Small intestine (tissue), 7 donors: ENCODE measurements at regions not wholly inside any gene's neighbourhood (a gene's known extent, or its start where the extent isn't known, plus 50 kb on each side); places are given as distances from the start of the nearest gene placed in this dataset.

ENCODE experiments used
- DNase-seq, 2 donors: peaks; one replicate each; pipeline versions ENCODE4 v3.0.0 to v3.0.0-alpha.2; 2013
- FAIRE-seq: peaks from 2 replicates; lab custom pipeline; 2012; peaks lifted over from hg19 to GRCh38; lab: Jason Lieb, UNC
- H3K27ac ChIP-seq, 3 donors: one replicate each; pipeline ENCODE4 v1.5.1; 2013; ENCODE audit warnings: low read length in 2 of 3, mild to moderate bottlenecking in 2 of 3, control low read depth in 1 of 3, inconsistent platforms in 1 of 3, low read depth in 1 of 3, moderate library complexity in 1 of 3
- H3K27me3 ChIP-seq, 3 donors: one replicate each; pipeline ENCODE4 v1.6.1; 2013; ENCODE audit warnings: low read length in 3 of 3, inconsistent platforms in 1 of 3; ENCODE audit not compliant: control insufficient read depth in 3 of 3, insufficient read depth in 3 of 3
- H3K36me3 ChIP-seq, 3 donors: one replicate each; pipeline ENCODE4 v1.6.1; 2013; ENCODE audit warnings: low read length in 3 of 3, inconsistent platforms in 1 of 3, low read depth in 1 of 3, mild to moderate bottlenecking in 1 of 3, moderate library complexity in 1 of 3; ENCODE audit not compliant: control insufficient read depth in 3 of 3, insufficient read depth in 2 of 3
- H3K4me1 ChIP-seq, 3 donors: one replicate each; pipeline ENCODE4 v1.6.1; 2013; ENCODE audit warnings: low read length in 2 of 3, inconsistent platforms in 1 of 3, low read depth in 1 of 3, mild to moderate bottlenecking in 1 of 3, moderate library complexity in 1 of 3; ENCODE audit not compliant: control insufficient read depth in 3 of 3, insufficient read depth in 2 of 3
- H3K4me3 ChIP-seq, 3 donors: one replicate each; pipeline ENCODE4 v1.5.1; 2013; ENCODE audit warnings: low read length in 3 of 3, control low read depth in 1 of 3, inconsistent platforms in 1 of 3, low read depth in 1 of 3, mild to moderate bottlenecking in 1 of 3, moderate library complexity in 1 of 3
- H3K9me3 ChIP-seq, 2 donors: one replicate each; pipeline ENCODE4 v1.6.1; 2013; ENCODE audit warnings: low read depth in 1 of 2, low read length in 1 of 2; ENCODE audit not compliant: control insufficient read depth in 2 of 2, insufficient read depth in 1 of 2
- WGBS, 3 donors: extraction: QIAGEN DNeasy Blood & Tissue Kit; methylation state at CpG; one replicate each; pipeline ENCODE4 v1.1.7; 2013; 5-methylcytosine and 5-hydroxymethylcytosine counted together
- donor health status: healthy with polysubstance abuse.
- donor health status: control.
- donor health status: control.
- donor health status: Bipolar disorder and iron deficiency.
- donor health status: healthy.

GRCh38 chr7:109276348-109276747, 706.7 kb downstream of the DNAJB9 start:
- H3K4me3 ChIP-seq, result no peak overlapping the region
- no peaks in the 10 kb centered on the region for H3K36me3 ChIP-seq
- no peak for DNase-seq
- H3K27ac ChIP-seq, result no peak overlapping the region
- H3K9me3 ChIP-seq, result no peaks in the 10 kb centered on the region
- no peaks in the 10 kb centered on the region for H3K4me1 ChIP-seq
- H3K27me3 ChIP-seq, result no peaks in the 10 kb centered on the region
- no peak for FAIRE-seq

GRCh38 chr7:109282726-109283125, 713.1 kb downstream of the DNAJB9 start:
- no peaks in the 10 kb centered on the region for H3K9me3 ChIP-seq
- H3K27ac ChIP-seq, result no peak overlapping the region
- H3K4me1 ChIP-seq, result no peaks in the 10 kb centered on the region
- H3K36me3 ChIP-seq, result no peaks in the 10 kb centered on the region
- no peak overlapping the region for H3K4me3 ChIP-seq
- no peak for DNase-seq
- FAIRE-seq, result no peak
- no peaks in the 10 kb centered on the region for H3K27me3 ChIP-seq

GRCh38 chr7:109284943-109285342, 715.3 kb downstream of the DNAJB9 start:
- no peaks in the 10 kb centered on the region for H3K9me3 ChIP-seq
- no peak for DNase-seq
- WGBS, 3 donors, result 14 to 46% (median 22%) methylated on average over 1 of the region's 1 CpG
- H3K27ac ChIP-seq, result no peak overlapping the region
- H3K27me3 ChIP-seq, result no peaks in the 10 kb centered on the region
- H3K4me3 ChIP-seq, result no peak overlapping the region
- no peak for FAIRE-seq
- H3K36me3 ChIP-seq, result no peaks in the 10 kb centered on the region
- H3K4me1 ChIP-seq, result no peaks in the 10 kb centered on the region

- Histone ChIP-seq H3K4me3 (no peak overlapping the region), H3K27me3 (no peaks in the 10 kb centered on the region), H3K9me3 (no peaks in the 10 kb centered on the region), H3K4me1 (no peaks in the 10 kb centered on the region), H3K36me3 (no peaks in the 10 kb centered on the region), H3K27ac (no peak overlapping the region)
- DNase-seq, result no peak
- no peak for FAIRE-seq
- 46 to 69% (median 58%) methylated on average over 2 of the region's 2 CpGs for WGBS, 3 donors
These were observed 725.5 kb downstream of the DNAJB9 start for GRCh38 chr7:109295158-109295557.

- DNase-seq (no peak), FAIRE-seq (no peak)
- no peaks in the 10 kb centered on the region for H3K36me3 ChIP-seq
- H3K4me3 ChIP-seq, result no peak overlapping the region
- H3K27ac ChIP-seq, result no peak overlapping the region
- peaks cover 0 to 10% of the 10 kb centered on the region in 2 donors for H3K9me3 ChIP-seq
- WGBS, 3 donors, result 74 to 85% (median 76%) methylated on average over 1 of the region's 1 CpG
- H3K4me1 ChIP-seq, result no peaks in the 10 kb centered on the region
- no peaks in the 10 kb centered on the region for H3K27me3 ChIP-seq
These were observed 739.1 kb downstream of the DNAJB9 start for GRCh38 chr7:109308816-109309215.

GRCh38 chr7:109309790-109310189, 740.1 kb downstream of the DNAJB9 start:
- no peaks in the 10 kb centered on the region for H3K36me3 ChIP-seq
- no peaks in the 10 kb centered on the region for H3K27me3 ChIP-seq
- peaks cover 0 to 10% of the 10 kb centered on the region in 2 donors for H3K9me3 ChIP-seq
- FAIRE-seq (no peak), DNase-seq (no peak)
- WGBS, 3 donors, result 90 to 97% (median 92%) methylated on average over 3 of the region's 3 CpGs
- H3K27ac ChIP-seq, result no peak overlapping the region
- no peaks in the 10 kb centered on the region for H3K4me1 ChIP-seq
- H3K4me3 ChIP-seq, result no peak overlapping the region

GRCh38 chr7:109318136-109318535, 748.5 kb downstream of the DNAJB9 start:
- Histone ChIP-seq H3K4me1 (no peaks in the 10 kb centered on the region), H3K27ac (no peak overlapping the region), H3K27me3 (no peaks in the 10 kb centered on the region), H3K9me3 (no peaks in the 10 kb centered on the region), H3K4me3 (no peak overlapping the region), H3K36me3 (no peaks in the 10 kb centered on the region)
- DNase-seq, result no peak
- no peak for FAIRE-seq

- no peaks in the 10 kb centered on the region for H3K36me3 ChIP-seq
- FAIRE-seq, result no peak
- no peaks in the 10 kb centered on the region for H3K27me3 ChIP-seq
- DNase-seq, result no peak
- no peaks in the 10 kb centered on the region for H3K4me1 ChIP-seq
- no peak overlapping the region for H3K4me3 ChIP-seq
- H3K9me3 ChIP-seq, result no peaks in the 10 kb centered on the region
- no peak overlapping the region for H3K27ac ChIP-seq
- 52 to 70% (median 62%) methylated on average over 2 of the region's 2 CpGs for WGBS, 3 donors
These were observed 753.2 kb downstream of the DNAJB9 start for GRCh38 chr7:109322833-109323232.

GRCh38 chr7:109331423-109331822, 761.7 kb downstream of the DNAJB9 start:
- no peaks in the 10 kb centered on the region for H3K9me3 ChIP-seq
- no peak overlapping the region for H3K4me3 ChIP-seq
- FAIRE-seq (no peak), DNase-seq (no peak)
- H3K4me1 ChIP-seq, result no peaks in the 10 kb centered on the region
- H3K27me3 ChIP-seq, result no peaks in the 10 kb centered on the region
- H3K36me3 ChIP-seq, result no peaks in the 10 kb centered on the region
- no peak overlapping the region for H3K27ac ChIP-seq
- 80 to 86% (median 81%) methylated on average over 4 of the region's 4 CpGs for WGBS, 3 donors
